KOPT-K1 (cell line): ENCODE measurements at regions not wholly inside any gene's neighbourhood (a gene's known extent, or its start where the extent isn't known, plus 50 kb on each side); places are given as distances from the start of the nearest gene placed in this dataset.

Source experiments
- H3K27ac ChIP-seq: fragments of 200-600 bp; sonication (generic); 2 replicates; pipeline ENCODE4 v1.5.1; 2016; ENCODE audit warnings: antibody characterized with exemption, mild to moderate bottlenecking, low read depth, low read length; ENCODE audit not compliant: poor library complexity, severe bottlenecking
- H3K36me3 ChIP-seq: fragments of 200-600 bp; sonication (generic); 2 replicates; pipeline ENCODE4 v1.5.1; 2017; ENCODE audit warnings: antibody characterized with exemption, mild to moderate bottlenecking, low read length, moderate library complexity; ENCODE audit not compliant: insufficient read depth
- H3K9me3 ChIP-seq: fragments of 200-600 bp; sonication (generic); 2 replicates; pipeline ENCODE4 v1.5.1; 2017; ENCODE audit warnings: antibody characterized with exemption, low read length, mild to moderate bottlenecking; ENCODE audit not compliant: insufficient read depth, poor library complexity, severe bottlenecking

DNA sequence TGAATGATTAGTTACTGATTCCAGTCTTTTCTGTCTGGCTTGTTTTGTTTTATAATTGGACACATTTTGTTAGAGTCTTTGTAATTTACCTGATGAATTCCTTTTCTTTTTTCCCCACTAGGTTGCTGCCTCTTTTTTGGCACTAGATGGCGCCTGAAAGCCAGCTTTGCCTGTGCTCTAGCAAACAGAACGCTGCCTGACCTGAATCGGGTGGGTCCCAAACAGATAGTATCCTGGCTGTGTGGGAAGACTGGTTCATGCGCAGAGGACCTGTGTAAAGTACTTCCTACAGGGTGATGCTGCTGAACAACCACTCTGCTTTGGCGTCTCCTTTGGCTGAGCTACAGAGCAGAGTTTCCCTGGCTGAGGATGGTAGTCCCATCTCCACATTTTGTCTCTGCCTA lies 288.2 kb downstream of the IKZF2 start:
- Histone ChIP-seq H3K9me3 (peaks cover 69% of the 10 kb centered on the region), H3K36me3 (no peaks in the 10 kb centered on the region), H3K27ac (no peak overlapping the region)

DNA sequence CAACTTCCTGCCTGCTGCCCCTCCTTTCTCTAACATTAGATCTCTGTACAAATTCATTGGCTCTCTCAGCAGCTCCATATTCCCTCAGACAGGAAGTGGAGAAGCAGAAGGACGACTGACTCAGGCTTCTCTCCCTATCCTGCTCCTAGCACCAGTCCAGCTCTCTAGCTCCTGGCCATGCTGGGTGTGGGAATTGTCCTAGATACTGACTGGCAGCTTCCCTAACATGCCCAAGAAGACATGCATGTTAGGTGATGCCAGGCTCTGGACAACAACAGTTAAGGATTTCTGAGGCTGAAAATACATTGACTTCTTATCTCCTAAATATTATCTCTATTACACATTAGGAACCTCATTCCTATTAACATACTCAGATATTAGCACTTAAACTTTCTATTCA lies 292.9 kb downstream of the IKZF2 start:
- Histone ChIP-seq H3K9me3 (peaks cover 26% of the 10 kb centered on the region), H3K27ac (no peak overlapping the region), H3K36me3 (no peaks in the 10 kb centered on the region)

- no peaks in the 10 kb centered on the region for H3K36me3 ChIP-seq
- H3K9me3 ChIP-seq, result no peaks in the 10 kb centered on the region
- no peak overlapping the region for H3K27ac ChIP-seq
Measured at GRCh38 chr2:212854771-212855170, 296.6 kb downstream of the IKZF2 start.

- Histone ChIP-seq H3K27ac (no peak overlapping the region), H3K36me3 (no peaks in the 10 kb centered on the region), H3K9me3 (no peaks in the 10 kb centered on the region)
Measured at GRCh38 chr2:212854116-212854515, 297.3 kb downstream of the IKZF2 start.

DNA sequence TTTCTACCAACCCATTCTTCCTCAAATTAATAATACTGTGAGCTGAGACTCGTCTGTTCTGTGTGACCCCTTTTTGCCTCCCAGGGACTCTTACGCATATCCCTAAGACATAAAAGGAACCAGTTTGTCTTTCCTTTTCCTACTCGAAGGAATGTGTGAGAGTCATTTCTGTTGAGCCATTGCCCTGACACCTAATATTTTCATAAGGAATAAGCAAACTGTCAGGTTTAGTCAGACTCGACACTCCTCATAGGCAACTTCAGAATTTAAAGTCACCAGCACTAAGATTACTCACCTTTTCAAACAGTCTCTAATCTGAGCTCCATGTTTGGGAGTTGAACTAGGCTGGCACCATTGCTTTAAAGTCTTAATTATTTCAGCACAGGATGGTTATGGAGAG lies 305.5 kb downstream of the IKZF2 start:
- no peak overlapping the region for H3K27ac ChIP-seq
- no peaks in the 10 kb centered on the region for H3K36me3 ChIP-seq
- no peaks in the 10 kb centered on the region for H3K9me3 ChIP-seq

DNA sequence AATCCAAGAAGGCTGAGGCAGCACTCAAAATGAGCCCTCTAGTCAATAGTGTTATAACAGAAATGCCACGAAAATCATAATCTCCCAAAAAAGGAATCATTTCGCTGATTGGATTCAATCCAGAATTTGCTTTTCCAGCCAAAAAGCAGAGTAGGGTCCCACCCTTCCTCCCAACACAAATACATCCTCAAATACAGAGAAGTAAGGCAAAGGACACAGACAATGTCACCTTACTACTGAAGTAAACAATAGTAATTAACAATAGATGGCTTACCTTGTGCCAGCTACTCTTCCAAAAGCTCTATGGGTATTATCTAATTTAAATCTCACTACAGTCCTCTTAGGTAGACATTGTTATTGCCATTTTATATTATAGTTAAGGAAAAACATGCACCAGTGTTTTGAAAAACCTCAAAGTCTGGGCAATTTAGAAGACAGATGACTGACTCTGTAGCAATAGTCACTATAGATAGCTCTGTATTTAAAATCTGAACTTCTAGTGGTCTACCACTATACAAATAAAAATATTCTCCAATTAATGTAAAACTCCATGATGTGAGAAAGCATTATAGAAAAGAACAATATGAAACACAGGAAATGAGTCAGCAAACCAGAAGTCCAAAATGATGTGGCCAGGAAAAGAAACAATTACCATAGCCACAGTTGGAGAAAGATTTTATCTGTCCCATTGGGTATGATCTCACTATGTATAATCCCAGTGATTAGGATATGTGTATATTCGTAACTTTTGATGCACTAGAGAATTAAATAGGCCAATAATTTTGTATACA lies 305.0 kb upstream of the ERBB4 start:
- H3K9me3 ChIP-seq, result no peaks in the 10 kb centered on the region
- H3K36me3 ChIP-seq, result no peaks in the 10 kb centered on the region
- no peak overlapping the region for H3K27ac ChIP-seq

- Histone ChIP-seq H3K27ac (no peak overlapping the region), H3K36me3 (no peaks in the 10 kb centered on the region), H3K9me3 (no peaks in the 10 kb centered on the region)
Measured at GRCh38 chr2:212842544-212843185, 304.1 kb upstream of the ERBB4 start.

DNA sequence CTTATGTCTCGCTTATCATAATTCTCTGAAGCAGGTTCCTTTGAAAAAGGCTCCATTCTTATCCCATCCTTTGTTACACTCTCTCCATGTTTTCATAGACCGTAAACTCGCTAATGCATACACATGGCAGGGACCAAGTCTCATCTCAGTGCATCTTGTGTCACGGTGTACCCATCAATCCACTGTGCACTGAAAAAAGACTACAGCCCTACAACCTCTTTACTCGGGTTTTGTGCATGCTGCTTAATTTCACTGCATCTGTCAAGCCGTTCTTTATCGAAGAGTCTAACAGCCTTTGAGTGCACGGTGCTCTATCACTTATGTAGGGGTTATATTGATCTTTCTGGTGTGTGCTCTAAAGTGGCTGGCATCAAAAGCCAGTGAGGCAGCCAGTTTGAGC lies 302.9 kb upstream of the ERBB4 start:
- no peaks in the 10 kb centered on the region for H3K9me3 ChIP-seq
- no peaks in the 10 kb centered on the region for H3K36me3 ChIP-seq
- H3K27ac ChIP-seq, result no peak overlapping the region

DNA sequence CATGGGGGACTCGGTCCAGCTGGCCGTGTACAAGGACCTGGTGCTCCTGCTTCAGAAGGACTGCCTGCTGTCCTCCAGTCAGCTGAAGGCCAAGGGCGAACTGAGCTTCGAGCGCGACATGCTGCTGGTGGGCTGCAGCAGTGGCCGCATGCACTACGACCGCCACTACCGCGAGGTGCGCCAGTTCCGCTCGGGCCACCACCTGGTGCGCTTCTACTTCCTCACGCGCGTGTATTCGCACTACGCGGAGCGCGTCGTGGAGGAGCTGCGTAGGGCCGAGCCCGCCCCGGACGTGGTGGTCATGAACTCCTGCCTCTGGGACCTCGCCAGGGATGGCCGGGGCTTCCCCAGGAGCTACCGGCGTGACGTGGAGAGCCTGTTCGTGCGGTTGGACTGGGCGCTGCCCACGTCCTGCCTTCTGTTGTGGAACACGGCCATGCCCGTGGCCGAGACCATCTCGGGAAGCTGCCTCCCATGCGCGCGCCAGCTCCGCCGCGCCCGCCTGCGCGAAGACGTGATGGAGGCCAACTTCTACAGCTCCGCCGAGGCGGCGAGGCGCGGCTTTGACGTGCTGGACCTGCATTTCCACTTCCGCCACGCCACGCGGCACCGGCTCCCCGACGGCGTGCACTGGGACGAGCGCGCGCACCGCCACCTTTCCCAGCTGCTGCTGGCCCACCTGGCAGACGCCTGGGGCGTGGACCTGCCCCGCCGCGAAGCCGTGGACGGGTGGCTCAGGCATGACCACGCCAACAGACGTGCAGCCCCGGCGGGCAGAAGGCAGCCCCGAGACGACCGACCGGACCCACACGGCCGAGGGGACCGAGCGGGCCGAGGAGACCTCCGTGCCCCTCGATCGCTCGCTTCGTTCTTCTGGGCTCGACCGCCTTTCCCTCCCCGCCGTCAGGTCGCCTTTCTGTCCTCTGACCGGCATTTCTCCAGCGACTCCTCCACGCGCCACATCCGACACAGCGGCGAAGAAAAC lies 293.9 kb upstream of the ERBB4 start:
- H3K27ac ChIP-seq, result no peak overlapping the region
- H3K9me3 ChIP-seq, result peaks cover 28% of the 10 kb centered on the region

GRCh38 chr2:212831671-212832199 lies 293.1 kb upstream of the ERBB4 start:
- H3K9me3 ChIP-seq, result peaks cover 28% of the 10 kb centered on the region
- H3K27ac ChIP-seq, result no peak overlapping the region
- no peaks in the 10 kb centered on the region for H3K36me3 ChIP-seq

More for the DNA sequence above, 293.9 kb upstream of the ERBB4 start:
- H3K36me3 ChIP-seq, result no peaks in the 10 kb centered on the region

GRCh38 chr2:212816267-212816666 lies 277.7 kb upstream of the ERBB4 start:
- no peak overlapping the region for H3K27ac ChIP-seq

DNA sequence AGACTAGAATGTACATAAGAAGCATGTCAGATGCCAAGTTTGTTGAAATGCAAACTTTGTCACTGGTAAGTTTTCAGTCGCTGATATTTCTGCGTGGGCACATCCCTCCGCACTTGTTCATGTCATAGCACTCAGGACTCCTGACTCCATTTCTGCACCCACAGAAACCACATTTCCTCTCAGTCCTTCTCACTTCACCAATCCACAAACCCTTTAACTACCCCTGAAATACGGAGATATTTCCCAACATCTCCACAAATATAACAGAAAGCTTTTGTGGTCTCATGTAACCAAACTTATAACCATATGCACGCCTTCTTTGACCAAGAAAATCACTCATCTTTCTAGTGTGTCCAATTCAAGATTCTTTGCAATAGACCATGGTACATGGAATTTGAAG lies 276.9 kb upstream of the ERBB4 start:
- Histone ChIP-seq H3K9me3 (peaks cover 4% of the 10 kb centered on the region), H3K36me3 (no peaks in the 10 kb centered on the region), H3K27ac (peak overlapping the region; percentile 17)

More at GRCh38 chr2:212816267-212816666, 277.7 kb upstream of the ERBB4 start:
- Histone ChIP-seq H3K36me3 (no peaks in the 10 kb centered on the region), H3K9me3 (no peaks in the 10 kb centered on the region)

DNA sequence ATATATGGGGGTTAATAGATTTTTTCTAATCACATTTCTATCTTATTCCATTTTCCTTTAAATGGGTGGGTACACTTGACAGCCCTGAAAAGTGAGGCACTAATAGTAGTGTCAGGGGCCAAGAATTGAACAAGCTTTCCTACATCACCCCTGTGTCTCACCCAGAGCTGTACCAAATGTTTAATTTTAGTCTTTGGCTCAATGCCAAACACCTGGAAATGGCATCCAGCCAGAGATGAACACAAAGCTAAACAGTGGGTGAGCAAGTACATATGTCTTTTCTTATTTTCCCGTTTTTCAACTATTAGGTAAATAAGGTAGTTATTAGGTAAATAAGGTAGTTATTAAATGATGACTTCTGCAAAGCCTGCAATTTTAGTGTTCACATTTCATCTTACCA lies 276.3 kb upstream of the ERBB4 start:
- Histone ChIP-seq H3K9me3 (peaks cover 7% of the 10 kb centered on the region), H3K27ac (peak overlapping the region; percentile 17), H3K36me3 (no peaks in the 10 kb centered on the region)

GRCh38 chr2:212811921-212812320 lies 273.3 kb upstream of the ERBB4 start:
- Histone ChIP-seq H3K36me3 (no peaks in the 10 kb centered on the region), H3K27ac (peak overlapping the region; percentile 63), H3K9me3 (peaks cover 7% of the 10 kb centered on the region)
